Thyroid gland (tissue), 4 donors: ENCODE measurements at regions not wholly inside any gene's neighbourhood (a gene's known extent, or its start where the extent isn't known, plus 50 kb on each side); places are given as distances from the start of the nearest gene placed in this dataset.

Experiments
- POLR2A ChIP-seq, 2 donors: fragments of 450-650 bp; IDR thresholded peaks; one replicate each; pipeline ENCODE4 v1.6.1; 2017; ENCODE audit warnings: antibody characterized with exemption in 2 of 2, mild to moderate bottlenecking in 2 of 2, moderate library complexity in 1 of 2
- TF ChIP-seq, protein P1 (sequence below), 6 experiments: fragments of 200-600 bp in 3 of 6; fragments of 450-650 bp in 3 of 6; sonication (generic) in 3 of 6; IDR thresholded peaks; one replicate each; pipeline ENCODE4 v1.5.1; 2016 to 2019; ENCODE audit warnings: antibody characterized with exemption in 6 of 6, mild to moderate bottlenecking in 2 of 6, inconsistent platforms in 1 of 6, moderate library complexity in 1 of 6

DNA sequence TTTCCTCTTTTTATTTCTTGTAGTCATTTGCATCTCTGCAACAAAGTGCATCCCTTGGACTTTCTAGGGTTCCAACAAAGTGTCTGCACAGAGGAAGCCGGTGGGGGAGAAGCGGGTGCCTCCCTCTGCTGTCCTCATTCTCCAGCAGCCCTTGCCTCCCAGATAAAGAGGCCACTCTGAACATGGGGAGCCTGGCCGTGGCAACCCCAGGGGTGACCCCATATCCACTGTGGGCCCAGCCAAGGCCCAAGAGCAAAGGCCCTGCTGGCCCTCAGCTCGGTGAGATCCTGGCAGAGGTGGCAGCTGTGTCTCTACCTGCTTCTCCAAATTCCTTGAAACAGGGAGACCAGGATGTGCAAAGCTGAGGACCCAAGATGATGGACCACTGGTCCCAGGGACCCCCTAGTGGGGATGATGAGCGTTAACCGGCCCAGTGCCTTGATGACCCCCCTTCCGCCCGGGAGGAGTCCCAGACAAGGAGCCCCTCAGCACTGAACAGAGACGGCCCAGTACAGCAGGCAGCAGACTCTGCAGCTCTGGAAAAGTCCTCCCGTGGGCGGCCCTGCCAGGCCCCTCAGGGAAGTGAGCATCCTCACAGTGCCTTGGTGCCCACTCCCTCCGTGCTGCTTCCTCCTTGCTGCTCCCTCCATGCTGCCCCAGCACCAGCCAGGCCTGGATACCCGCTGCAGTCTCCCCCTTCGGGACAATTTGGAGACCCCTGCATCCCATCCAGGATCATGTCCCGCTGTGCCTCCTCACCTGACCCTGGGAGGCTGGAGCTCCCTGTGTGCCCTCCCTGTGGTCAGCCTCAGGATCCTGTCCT lies 62.5 kb downstream of the MRPL36 start:
- no peak for TF ChIP-seq POLR2A (IDR thresholded peaks at IDR 0.05)
- TF ChIP-seq, protein P1, sequence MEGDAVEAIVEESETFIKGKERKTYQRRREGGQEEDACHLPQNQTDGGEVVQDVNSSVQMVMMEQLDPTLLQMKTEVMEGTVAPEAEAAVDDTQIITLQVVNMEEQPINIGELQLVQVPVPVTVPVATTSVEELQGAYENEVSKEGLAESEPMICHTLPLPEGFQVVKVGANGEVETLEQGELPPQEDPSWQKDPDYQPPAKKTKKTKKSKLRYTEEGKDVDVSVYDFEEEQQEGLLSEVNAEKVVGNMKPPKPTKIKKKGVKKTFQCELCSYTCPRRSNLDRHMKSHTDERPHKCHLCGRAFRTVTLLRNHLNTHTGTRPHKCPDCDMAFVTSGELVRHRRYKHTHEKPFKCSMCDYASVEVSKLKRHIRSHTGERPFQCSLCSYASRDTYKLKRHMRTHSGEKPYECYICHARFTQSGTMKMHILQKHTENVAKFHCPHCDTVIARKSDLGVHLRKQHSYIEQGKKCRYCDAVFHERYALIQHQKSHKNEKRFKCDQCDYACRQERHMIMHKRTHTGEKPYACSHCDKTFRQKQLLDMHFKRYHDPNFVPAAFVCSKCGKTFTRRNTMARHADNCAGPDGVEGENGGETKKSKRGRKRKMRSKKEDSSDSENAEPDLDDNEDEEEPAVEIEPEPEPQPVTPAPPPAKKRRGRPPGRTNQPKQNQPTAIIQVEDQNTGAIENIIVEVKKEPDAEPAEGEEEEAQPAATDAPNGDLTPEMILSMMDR (IDR thresholded peaks at IDR 0.05): no peak
